ENCODE measurements at regions not wholly inside any gene's neighbourhood (a gene's known extent, or its start where the extent isn't known, plus 50 kb on each side); places are given as distances from the start of the nearest gene placed in this dataset.

- no peak for DNase-seq (ENCODE audit: low read depth in 2 of 2)
Observed at GRCh38 chr2:23280401-23280800, 104.6 kb upstream of the KLHL29 start.

- DNase-seq (ENCODE audit: low read depth in 2 of 2) = no peak
Observed at GRCh38 chr2:23283653-23284052, 101.3 kb upstream of the KLHL29 start.

- DNase-seq (ENCODE audit: low read depth in 2 of 2) = no peak
Observed at GRCh38 chr2:23285091-23285800, 99.7 kb upstream of the KLHL29 start.

GRCh38 chr2:23286031-23286757, 98.8 kb upstream of the KLHL29 start:
- DNase-seq (ENCODE audit: low read depth in 2 of 2) = no peak

DNA sequence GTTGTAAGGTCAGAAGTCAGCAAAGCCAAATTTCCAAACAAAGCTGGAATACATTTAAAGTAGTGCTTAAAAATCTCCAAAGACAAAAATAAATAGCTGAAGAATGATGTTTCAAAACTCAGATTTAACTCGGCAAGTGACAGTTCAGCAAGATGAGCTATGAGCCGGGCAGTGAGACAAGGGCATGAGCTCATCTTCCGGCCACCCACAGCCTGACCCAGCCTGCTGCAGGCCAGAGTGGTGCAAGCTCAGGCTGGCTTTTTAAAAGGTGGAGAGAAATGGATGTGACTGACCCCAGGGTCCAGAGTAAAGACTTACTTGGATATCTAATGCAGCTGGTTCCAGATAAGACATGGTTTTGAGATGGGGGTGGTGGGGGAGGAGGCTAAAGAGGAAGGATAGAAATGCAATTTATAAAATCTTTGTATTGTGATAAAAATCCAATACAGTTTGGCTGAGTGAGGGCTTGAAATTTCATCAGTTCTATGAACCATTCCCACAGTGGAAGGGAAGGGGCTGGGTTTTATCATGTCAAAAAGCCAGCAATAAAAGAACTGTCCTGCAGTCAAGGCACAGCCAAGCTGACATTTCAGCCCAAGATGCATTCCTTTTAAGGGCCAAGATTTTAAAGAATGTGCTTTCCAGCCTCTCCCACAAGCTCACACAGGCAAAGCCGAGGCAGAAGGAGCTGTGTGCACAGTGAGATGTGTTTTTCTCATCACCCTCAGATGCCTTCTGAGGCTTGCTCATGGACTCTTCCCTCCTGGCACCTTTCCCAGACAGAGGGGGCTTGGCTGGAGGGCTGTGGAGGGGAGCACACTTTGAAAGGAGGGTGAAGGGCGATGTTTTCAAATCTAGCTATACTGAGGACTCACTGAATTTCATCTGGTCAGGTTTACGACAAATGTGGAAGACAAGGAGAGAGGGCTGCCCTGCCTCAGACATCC, 97.9 kb upstream of the KLHL29 start:
- no peak for DNase-seq (ENCODE audit: low read depth in 2 of 2)

DNA sequence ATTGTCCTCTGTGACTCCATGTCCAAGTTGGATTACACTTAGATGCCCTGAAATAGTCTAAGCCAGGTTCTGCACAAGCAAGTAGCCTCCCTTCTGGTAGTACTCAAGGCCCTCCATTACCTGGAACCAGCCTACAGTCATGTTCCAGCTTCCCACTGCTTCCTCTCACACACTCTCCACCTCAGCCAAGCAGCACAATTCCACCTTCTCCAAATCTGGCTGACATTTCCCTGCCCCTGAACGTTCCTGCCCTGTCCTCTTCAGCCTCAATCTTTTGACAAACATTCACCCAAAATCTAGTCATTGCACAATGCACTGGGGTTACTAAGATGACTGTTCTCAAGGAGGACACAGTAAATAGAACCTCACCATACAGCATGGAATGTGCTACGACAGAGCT, 95.3 kb upstream of the KLHL29 start:
- no peak for DNase-seq (ENCODE audit: low read depth in 2 of 2)

DNA sequence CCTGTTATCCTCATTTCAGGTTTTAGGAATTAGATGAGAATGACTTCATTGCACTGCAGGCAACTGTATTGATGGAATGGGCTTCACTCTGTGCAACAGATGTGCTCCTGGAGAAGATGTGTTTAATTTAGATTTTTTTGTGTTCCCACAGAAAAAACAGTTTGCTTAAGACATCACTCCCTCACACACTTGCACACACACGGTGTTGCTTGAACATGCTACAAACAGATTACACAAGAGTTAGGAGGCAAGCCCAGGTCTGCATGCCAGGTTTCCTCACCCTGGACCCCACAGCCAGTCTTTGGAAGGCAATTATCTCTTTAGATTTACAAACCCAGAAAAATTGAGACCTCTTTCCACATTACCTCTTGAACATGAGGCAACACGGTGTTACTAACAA, 93.7 kb upstream of the KLHL29 start:
- DNase-seq (ENCODE audit: low read depth in 2 of 2) = no peak

DNA sequence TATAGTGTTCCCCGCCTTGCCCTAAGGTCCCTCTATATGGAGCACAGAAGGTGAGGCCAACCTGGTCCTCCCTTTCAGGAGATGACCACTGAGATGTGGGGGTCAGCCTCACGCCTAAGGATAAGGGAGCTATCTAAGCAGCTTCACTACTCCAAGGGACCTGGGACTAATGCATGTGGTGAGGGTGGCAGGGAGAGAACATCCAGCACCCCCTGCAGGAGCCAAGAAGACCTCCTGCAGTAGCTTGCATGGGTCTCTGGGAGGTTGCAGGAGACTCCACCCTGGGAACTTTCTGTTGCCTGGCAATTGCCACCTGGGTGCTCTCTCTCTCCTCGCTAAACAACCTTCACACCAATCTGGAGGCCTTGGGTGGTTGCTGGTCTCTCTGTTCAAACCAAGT, 93.0 kb upstream of the KLHL29 start:
- no peak for DNase-seq (ENCODE audit: low read depth in 2 of 2)

GRCh38 chr2:23293063-23293462, 91.9 kb upstream of the KLHL29 start:
- no peak for DNase-seq (ENCODE audit: low read depth in 2 of 2)

- no peak for DNase-seq (ENCODE audit: low read depth in 2 of 2)
Observed at GRCh38 chr2:23293731-23294130, 91.2 kb upstream of the KLHL29 start.

DNA sequence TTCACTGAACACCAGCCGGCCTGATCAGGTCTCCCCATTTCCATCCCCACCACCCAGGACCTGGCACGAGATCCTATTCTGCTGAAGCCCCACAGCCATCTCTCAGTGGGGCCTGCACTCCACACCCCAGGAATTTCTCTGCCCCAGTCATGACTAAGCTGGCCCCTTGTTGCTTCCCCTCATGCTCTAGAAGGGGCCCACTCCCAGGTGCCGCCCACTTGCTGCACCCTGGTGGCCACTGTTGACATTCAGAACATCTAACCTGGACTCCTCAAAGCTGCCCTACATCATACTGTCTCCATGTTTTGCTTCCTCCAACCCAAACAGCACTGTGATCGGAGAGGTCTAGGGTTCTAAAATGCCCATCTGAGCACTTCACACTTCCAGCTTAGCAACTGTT, 90.7 kb upstream of the KLHL29 start:
- no peak for DNase-seq (ENCODE audit: low read depth in 2 of 2)

DNA sequence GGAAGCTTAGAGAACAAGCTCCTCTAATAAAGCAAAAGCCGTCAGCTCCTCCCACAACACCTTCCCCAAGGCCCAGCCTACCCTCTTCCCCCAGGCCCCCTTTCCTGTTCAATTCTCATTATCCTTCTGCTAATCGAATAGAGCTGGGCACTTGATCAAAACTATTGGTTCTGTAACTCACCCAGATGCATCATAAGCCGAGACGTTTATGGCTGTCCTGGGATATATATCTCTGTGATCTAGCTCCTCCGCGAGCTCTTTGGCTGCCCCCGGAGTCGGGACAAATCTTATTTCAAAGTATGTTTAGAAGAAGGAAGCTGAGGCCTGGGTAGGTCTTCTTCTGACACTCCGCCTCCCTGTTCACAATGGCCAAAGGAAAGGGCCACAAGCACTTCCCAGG, 88.3 kb upstream of the KLHL29 start:
- DNase-seq (ENCODE audit: low read depth in 2 of 2) = no peak

GRCh38 chr2:23297112-23297511, 87.9 kb upstream of the KLHL29 start:
- no peak for DNase-seq (ENCODE audit: low read depth in 2 of 2)

DNA sequence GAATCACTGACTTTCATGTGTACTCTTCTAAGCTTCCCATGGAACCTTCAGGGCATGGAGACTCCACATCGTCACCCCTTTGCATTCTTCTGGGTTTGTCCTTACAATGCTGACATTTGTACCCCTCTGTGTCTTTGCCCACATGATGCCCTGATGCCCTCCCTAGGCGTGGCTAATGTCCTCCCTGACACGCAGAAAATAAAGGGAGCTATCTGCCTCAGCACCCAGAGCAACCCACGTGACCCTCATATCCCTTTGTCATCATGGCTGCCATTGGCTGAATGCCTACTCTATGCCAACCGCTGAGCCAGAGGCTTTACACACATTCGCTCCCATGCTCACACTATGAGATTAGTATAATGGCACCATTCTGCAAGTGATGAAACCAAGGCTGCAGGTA, 86.4 kb upstream of the KLHL29 start:
- no peak for DNase-seq (ENCODE audit: low read depth in 2 of 2)

GRCh38 chr2:23299476-23300195, 85.3 kb upstream of the KLHL29 start:
- DNase-seq (ENCODE audit: low read depth in 2 of 2) = no peak

DNA sequence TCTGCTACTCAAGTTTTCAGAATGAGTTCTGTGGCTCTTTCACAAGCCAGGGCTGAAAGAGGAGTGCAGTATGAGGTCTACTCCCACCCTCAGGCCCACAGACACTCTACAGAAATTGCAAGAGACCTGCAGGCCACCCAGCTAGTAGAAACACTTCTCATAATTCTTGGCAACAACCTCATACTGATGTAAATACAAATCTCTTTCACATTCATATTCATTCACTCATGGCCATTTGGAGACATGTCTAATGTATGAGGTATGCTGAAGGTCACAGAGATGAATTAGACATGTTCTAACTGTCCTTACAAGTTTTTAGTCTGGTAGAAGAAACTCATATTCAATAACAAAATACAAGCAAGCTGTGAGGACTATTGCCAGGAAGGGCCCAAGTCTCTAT, 83.8 kb upstream of the KLHL29 start:
- no peak for DNase-seq (ENCODE audit: low read depth in 2 of 2)

GRCh38 chr2:23302591-23302990, 82.4 kb upstream of the KLHL29 start:
- no peak for DNase-seq (ENCODE audit: low read depth in 2 of 2)

- no peak for DNase-seq (ENCODE audit: low read depth in 2 of 2)
Observed at GRCh38 chr2:23306401-23306800, 78.6 kb upstream of the KLHL29 start.

DNA sequence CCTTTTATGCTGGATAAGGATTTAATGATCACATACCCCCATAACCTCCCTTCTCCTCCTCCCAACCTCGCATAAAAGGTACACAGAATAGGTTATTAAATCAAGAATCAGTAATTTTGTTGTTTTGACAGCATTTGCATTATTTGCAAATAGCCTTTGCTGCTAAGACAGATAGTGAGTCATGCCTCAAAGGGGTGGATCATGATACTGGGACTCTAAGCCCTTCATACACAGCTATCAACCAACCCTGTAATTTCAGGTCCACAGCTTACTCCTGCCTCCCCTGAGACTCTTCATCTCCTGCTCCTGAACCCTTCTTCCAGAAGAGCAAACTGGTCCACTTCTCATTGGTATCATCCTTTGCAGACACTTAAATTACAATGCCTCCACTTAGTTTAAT, 73.8 kb upstream of the KLHL29 start:
- no peak for DNase-seq (ENCODE audit: low read depth in 2 of 2)

DNA sequence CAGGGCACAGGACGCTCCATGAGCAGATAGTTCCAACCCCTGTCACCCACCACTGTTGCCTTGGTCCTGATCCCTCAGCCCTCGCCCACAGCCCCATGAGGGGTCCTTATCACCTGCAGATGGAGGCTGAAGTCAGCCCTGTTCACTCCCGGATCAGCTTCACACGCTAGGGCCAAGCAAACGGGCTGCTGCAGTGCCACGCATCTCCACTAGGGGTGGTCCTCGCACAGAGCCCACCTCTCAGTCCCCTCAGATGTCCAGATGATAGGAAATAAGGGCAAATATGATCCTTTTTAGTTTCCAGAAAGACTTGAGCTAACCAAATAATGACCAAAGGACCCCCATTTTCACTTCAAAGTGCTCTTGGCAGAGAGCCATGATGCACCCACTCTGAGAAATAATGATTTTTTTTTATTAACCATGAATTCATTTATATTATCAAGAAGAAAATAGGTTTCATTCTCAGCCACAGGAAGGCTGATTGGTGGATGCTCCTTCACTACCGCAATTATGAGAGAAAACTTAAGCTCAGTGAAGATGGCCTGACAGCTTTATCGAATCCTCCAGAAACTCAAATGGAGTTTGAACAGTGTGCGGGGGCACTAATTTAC, 71.9 kb upstream of the KLHL29 start:
- no peak for DNase-seq (ENCODE audit: low read depth in 2 of 2)

GRCh38 chr2:23314687-23315086, 70.3 kb upstream of the KLHL29 start:
- no peak for DNase-seq (ENCODE audit: low read depth in 2 of 2)
